WI38 (cell line): ENCODE measurements at regions not wholly inside any gene's neighbourhood (a gene's known extent, or its start where the extent isn't known, plus 50 kb on each side); places are given as distances from the start of the nearest gene placed in this dataset.

Source experiments
- H3K4me3 ChIP-seq: 2 replicates; pipeline ENCODE4 v1.5.1; 2011; ENCODE audit warnings: low read depth, mild to moderate bottlenecking, control low read depth, low read length
- TF ChIP-seq, protein P1 (sequence below): IDR thresholded peaks from 2 replicates; pipeline ENCODE4 v1.5.1; 2012; ENCODE audit warnings: low read depth, mild to moderate bottlenecking, control low read depth, low read length

DNA sequence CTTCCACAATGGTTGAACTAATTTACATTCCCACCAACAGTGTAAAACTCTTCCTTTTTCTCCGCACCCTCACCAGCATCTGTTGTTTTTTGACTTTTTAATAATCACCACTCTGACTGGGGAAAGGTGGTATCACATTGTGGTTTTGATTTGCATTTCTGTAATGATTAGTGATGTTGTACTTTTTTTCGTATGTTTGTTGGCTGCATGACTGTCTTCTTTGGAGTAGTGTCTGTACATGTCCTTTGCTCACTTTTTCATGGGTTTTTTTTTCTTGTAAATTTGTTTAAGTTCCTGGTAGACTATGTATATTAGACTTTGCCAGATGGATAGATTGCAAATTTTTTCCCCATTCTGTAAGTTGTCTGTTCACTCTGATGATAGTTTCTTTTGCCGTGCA, 574.8 kb downstream of the KCNJ3 start:
- TF ChIP-seq, protein P1, sequence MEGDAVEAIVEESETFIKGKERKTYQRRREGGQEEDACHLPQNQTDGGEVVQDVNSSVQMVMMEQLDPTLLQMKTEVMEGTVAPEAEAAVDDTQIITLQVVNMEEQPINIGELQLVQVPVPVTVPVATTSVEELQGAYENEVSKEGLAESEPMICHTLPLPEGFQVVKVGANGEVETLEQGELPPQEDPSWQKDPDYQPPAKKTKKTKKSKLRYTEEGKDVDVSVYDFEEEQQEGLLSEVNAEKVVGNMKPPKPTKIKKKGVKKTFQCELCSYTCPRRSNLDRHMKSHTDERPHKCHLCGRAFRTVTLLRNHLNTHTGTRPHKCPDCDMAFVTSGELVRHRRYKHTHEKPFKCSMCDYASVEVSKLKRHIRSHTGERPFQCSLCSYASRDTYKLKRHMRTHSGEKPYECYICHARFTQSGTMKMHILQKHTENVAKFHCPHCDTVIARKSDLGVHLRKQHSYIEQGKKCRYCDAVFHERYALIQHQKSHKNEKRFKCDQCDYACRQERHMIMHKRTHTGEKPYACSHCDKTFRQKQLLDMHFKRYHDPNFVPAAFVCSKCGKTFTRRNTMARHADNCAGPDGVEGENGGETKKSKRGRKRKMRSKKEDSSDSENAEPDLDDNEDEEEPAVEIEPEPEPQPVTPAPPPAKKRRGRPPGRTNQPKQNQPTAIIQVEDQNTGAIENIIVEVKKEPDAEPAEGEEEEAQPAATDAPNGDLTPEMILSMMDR: no peak
- no peak overlapping the region for H3K4me3 ChIP-seq

DNA sequence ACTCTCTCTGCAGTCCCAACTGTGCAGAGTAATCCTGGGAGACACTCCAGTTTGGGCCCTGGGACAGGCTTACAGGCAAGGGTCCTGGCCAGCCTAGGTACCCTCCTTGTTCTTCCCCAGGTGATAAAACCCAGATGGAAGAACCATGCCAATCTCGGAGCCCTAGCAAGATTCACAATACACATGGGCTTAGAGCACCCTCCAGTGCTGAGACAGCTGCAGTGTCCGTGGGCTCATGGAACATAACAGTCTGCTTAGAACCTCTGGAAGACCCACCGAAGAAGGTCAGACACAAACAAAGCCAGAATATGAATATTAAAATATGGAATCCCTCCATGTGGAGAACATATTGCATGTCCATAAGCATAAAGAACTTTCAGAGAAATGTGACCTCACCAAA, 568.1 kb downstream of the KCNJ3 start:
- TF ChIP-seq, protein P1: no peak
- H3K4me3 ChIP-seq: no peak overlapping the region

DNA sequence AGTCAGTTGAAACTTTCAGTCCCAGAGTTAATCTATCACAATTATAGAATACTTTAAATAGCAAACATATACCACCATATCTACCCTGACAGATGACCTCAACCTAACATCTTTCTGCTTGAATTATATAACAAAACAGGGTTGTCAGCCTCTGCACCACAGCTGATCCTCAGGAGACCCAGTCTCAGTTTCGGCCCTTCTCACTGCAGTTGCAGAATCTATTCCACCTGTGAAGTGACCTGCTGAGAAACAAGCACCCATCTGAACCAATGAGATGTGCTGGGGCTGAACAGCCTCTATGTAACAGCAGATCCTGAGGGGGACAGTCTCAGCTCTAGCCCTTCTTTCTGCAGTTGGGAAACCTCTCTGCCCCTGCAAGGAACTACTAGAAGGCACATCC, 567.6 kb downstream of the KCNJ3 start:
- no peak overlapping the region for H3K4me3 ChIP-seq
- TF ChIP-seq, protein P1: no peak

DNA sequence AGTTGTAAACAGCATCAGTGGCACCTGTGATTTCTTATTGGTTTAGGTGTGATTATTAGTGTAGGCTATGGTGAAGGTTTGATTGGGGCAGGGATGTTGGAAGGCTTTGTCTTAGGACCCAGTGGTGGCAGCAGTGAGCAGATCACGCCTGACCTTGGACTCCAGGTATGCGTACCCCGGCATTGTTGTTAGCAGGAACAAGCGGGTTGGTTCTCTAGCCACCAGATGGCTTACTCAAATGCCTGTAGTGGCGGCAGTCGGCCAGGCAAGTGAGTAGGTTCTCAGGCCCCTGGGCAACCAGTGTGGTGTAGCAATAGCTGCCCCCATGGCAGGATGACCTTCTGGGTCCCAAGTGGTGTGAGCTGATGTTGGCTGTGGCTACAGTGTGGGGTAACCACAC, 558.3 kb downstream of the KCNJ3 start:
- TF ChIP-seq, protein P1: no peak
- no peak overlapping the region for H3K4me3 ChIP-seq

DNA sequence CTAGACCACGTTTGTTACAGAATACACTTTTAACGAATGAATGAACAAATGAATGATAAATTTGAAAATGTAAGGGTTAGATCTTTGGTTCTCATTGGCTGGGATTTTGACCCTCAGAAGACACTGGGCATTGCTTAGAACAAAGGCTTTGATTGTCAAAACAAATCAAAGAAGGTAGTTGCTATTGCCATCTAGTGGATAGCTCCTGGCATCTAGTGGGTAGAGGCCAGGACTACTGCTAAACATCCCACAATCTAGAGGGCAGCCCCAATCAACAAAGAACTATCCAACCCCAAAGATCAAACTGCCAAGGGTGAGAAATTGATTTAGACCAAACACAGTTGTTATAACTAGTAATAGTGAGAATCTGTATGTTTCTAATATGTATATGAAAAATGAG, 552.3 kb downstream of the KCNJ3 start:
- H3K4me3 ChIP-seq: no peak overlapping the region
- TF ChIP-seq, protein P1: no peak

DNA sequence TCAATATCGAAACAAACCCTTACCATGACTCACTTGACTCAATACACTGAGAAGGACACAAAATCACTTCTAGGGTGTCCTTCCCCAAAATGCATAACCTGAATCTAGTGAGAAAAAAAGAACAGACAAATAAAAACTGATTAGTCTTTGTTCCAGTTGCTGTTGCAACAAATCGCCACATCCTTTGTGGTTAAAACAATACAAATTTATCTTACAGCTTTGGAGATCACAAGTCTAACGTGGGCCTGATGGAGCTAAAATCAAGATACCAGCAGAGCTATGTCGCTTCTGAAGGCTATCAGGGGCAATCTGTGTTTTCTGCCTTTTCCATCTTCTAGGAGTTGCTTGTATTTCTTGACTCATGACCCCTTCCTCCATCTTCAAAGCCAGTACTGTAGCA, 541.7 kb downstream of the KCNJ3 start:
- TF ChIP-seq, protein P1: no peak
- H3K4me3 ChIP-seq: no peak overlapping the region

DNA sequence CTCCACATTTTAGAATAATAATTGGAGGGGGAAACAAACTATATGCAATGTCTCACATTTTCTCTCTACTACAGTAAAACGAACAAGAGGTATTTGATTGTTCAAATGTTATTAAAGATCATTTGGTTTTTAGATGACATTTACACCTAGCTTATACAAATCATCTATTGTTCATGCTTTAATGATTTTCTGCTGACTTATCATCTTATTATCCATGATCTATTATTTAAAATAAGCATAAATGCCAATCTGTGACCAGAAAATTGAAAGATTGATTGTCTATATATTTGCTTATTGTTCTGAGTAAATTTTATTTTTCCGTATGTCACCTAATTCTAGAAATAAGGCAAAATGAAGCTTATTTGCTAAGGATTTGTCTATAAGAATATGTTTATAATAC, 537.2 kb downstream of the KCNJ3 start:
- H3K4me3 ChIP-seq: no peak overlapping the region
- TF ChIP-seq, protein P1: no peak
